ELR (cell line): ENCODE measurements at regions not wholly inside any gene's neighbourhood (a gene's known extent, or its start where the extent isn't known, plus 50 kb on each side); places are given as distances from the start of the nearest gene placed in this dataset.

Experiments
- DNase-seq: peaks from one replicate; pipeline ENCODE4 v3.0.0-alpha.2; 2015; ENCODE audit warnings: low read depth

- DNase-seq: no peak
Measured at GRCh38 chr1:30514137-30514654, 209.2 kb downstream of the MATN1 start.

GRCh38 chr1:30513396-30514136 is 209.8 kb downstream of the MATN1 start:
- no peak for DNase-seq

- no peak for DNase-seq
Measured at GRCh38 chr1:30512914-30513265, 210.5 kb downstream of the MATN1 start.

GRCh38 chr1:30511991-30512913 is 211.1 kb downstream of the MATN1 start:
- peak; percentile 50 for DNase-seq

GRCh38 chr1:30511563-30511962 is 211.8 kb downstream of the MATN1 start:
- DNase-seq: no peak

GRCh38 chr1:30511106-30511505 is 212.3 kb downstream of the MATN1 start:
- DNase-seq: no peak

- no peak for DNase-seq
Measured at GRCh38 chr1:30509670-30510069, 213.7 kb downstream of the MATN1 start.

GRCh38 chr1:30508611-30509010 is 214.8 kb downstream of the MATN1 start:
- DNase-seq: no peak

GRCh38 chr1:30508175-30508448 is 215.3 kb downstream of the MATN1 start:
- DNase-seq: no peak

- DNase-seq: no peak
Measured at GRCh38 chr1:30507401-30508174, 215.8 kb downstream of the MATN1 start.

- DNase-seq: no peak
Measured at GRCh38 chr1:30507016-30507312, 216.4 kb downstream of the MATN1 start.

GRCh38 chr1:30506291-30507015 is 216.9 kb downstream of the MATN1 start:
- DNase-seq: no peak

GRCh38 chr1:30505853-30506252 is 217.5 kb downstream of the MATN1 start:
- DNase-seq: no peak

GRCh38 chr1:30492451-30492850 is 230.9 kb downstream of the MATN1 start:
- no peak for DNase-seq

GRCh38 chr1:30491831-30492230 is 231.6 kb downstream of the MATN1 start:
- DNase-seq: no peak

GRCh38 chr1:30490554-30491053 is 232.8 kb downstream of the MATN1 start:
- DNase-seq: no peak

GRCh38 chr1:30489737-30490389 is 233.5 kb downstream of the MATN1 start:
- DNase-seq: no peak

GRCh38 chr1:30488324-30488913 is 235.0 kb downstream of the MATN1 start:
- DNase-seq: no peak

GRCh38 chr1:30487042-30487441 is 236.3 kb downstream of the MATN1 start:
- DNase-seq: no peak

GRCh38 chr1:30485072-30485471 is 238.3 kb downstream of the MATN1 start:
- no peak for DNase-seq

- DNase-seq: no peak
Measured at GRCh38 chr1:30484668-30485067, 238.7 kb downstream of the MATN1 start.
